HG02970 (cell line): ENCODE measurements at regions not wholly inside any gene's neighbourhood (a gene's known extent, or its start where the extent isn't known, plus 50 kb on each side); places are given as distances from the start of the nearest gene placed in this dataset.

Experiments
- ATAC-seq: cut with Tn5 transposase; IDR thresholded peaks from one replicate; pipeline ENCODE4 v1.9.1; 2021; ENCODE audit warnings: mild to moderate bottlenecking, moderate library complexity, moderate number of reproducible peaks; ENCODE audit not compliant: unreplicated experiment, low FRiP score

DNA sequence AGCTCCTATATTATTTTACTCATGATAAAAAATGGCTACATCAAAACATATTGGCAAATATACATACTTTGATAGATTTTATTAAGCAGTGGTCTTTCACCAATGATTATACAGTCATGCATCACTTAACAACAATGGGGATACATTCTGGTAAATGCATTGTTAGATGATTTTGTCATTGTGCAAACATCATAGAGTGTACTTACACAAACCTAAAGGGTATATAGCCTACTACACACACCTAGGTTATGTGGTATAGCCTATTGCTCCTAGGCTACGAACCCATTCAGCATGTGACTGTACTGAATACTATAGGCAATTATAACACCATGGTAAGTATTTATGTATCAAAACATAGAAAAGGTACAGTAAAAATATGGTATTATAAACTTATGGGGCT lies 98.9 kb upstream of the IL6 start:
- ATAC-seq = no peak

GRCh38 chr7:22627136-22627535 lies 99.9 kb upstream of the IL6 start:
- ATAC-seq = no peak

DNA sequence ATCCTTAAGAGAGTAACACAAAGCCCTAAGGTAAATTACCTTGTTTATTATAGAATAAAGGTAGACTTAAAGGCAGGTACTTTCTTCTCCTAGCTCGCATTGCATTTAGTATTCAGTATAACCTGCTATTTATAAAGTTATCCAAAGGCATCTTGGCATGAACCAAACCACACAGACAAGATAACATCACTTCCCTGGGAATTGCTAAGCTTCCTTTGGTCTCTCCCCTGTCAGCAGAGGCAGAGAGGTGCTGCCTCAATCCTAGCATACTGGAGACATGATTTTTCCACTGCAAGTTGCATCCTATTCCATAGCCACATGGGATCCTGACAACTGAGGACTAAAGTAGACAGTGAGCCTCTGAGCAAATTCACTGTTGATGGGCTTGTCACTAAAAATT lies 101.7 kb upstream of the IL6 start:
- ATAC-seq = no peak

DNA sequence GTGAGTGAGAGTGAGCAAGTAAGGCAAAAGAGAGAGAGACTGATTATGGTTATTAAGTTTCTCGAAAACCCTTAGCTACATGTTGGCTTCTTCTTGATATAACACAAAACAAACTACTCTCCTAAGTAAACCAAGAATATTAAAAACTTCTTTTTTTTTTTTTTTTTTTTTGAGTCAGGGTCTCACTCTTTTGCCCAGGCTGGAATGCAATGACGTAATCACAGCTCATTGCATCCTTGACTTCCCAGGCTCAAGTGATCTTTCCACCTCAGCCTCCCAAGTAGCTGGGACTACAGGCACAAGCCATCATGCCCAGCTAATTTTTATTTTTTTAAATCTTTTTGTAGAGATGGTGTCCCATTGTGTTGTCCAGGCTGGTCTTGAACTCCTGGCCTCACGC lies 102.2 kb upstream of the IL6 start:
- no peak for ATAC-seq

DNA sequence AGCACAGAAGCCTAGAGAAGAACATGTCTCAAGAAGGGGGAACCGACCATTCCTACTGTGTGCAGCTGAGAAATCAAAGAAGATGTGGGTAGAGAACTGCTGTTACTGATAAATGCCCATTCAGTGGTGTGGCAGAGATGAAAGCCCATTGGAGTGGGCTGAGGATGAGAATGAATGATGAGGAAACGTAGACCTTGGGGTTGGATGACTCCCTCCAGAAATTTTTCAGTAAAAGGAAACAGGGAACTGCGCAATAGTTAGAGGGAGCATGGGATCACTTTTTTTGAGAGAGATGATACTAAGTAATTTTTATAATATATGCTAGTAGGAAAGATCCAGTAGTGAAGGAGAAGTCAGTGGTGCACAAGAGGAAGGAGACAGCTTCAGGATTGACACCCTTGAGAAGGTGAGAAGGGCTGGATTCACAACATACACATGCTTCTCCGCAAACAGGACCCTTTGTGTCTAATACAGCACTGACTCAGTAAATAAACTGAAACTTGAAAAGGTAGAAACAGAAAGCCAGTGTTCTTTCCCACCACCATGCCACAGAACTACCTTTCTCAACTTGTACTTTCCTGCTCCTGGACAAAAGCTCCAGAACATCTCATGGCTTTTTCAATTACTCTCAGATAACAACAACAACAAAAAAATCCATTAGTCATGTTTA lies 104.7 kb upstream of the IL6 start:
- no peak for ATAC-seq

DNA sequence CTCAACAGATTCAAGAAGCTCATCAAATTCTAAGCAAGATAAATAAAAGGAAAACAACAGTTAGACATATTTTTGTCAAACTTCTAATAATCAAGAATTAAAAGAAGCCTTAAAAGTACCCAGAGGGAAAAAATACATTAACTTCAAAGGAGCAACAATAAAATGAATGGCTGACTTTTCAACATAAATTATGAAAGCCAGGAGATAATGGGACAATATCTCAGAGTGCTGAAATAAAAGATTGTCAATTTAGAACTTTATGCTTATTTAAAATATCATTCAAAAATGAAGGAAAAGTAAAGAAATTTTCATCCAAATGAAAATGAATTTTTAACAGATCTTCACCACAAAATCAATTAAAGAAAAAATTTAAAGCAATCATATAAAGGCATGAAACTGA lies 108.5 kb upstream of the IL6 start:
- no peak for ATAC-seq

GRCh38 chr7:22617166-22617565 lies 109.8 kb upstream of the IL6 start:
- no peak for ATAC-seq

DNA sequence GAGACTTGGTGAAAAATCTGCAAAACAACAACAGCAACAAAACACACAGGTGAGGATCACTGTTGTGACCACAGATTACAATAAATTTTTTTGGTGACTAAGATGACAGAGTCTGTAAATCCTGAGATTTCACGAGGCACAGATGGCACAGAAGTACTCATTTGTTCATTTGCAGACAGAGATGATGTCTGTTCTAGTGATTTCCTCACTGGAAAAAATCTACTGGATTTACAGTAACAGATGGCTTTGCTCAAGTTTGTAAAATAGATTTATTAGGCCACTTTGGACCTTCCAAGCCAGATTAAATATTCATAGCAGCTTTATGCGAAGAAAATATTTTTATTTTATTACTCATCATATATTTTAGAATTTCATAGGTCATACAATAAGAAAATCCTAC lies 113.5 kb upstream of the IL6 start:
- ATAC-seq = no peak

DNA sequence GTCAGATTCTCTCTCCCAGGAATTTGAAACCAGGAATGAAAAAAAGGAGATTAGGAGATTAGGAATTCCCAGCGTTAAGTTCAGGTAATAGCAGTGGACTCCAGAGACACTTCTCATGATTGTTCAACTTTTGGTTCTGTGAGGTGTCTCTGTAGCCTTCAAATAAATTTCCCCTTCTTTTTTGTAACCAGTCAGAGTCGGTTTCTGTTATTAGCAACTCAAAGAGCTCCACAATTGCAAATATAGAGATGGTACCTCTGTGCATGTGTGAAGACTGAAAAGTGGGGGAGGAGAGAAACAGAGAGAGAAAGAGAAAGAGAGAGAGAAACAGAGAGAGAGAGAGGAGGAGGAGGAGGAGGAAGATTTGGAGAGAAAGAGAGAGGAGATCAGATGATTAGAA lies 112.8 kb upstream of the STEAP1B start:
- no peak for ATAC-seq

GRCh38 chr7:22611758-22612079 lies 111.7 kb upstream of the STEAP1B start:
- no peak for ATAC-seq

GRCh38 chr7:22610951-22611757 lies 111.2 kb upstream of the STEAP1B start:
- no peak for ATAC-seq

DNA sequence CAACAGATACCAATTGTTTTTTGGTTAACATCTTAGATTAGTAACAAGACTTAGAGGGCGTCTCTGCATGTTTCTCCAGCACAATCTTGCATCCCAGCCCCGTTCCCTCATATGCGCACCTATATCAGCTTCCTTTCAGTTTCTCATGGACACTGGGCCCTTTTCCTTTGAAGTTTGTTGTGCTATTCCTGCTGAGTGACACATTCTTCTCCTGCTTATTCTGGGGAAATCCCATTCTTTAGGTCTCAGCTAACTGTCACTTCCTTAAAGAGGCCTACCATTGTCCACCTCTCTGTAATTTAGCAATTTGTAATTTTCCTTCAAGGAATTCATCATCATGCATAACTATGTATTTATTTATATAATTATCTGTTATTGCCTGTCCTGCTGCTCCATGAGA lies 110.3 kb upstream of the STEAP1B start:
- ATAC-seq = no peak

DNA sequence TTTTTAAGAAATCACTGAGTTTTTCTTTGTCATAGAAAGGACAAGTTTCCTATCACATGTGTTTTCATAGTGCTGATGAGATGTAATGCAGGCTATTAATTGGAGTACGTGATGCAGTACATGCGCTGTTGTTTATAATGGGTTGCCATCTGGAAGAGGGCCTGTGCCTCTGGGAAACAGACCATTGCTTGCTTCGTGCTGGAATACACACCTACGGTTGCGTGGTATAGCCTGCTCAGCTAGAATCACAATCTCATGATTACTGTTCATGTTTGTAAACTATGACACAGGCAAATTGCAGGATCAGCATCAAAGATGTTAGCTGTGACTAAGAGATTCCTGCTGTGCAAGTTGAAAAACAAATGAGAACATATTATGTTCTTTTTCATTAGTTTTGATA lies 107.2 kb upstream of the STEAP1B start:
- ATAC-seq = no peak

DNA sequence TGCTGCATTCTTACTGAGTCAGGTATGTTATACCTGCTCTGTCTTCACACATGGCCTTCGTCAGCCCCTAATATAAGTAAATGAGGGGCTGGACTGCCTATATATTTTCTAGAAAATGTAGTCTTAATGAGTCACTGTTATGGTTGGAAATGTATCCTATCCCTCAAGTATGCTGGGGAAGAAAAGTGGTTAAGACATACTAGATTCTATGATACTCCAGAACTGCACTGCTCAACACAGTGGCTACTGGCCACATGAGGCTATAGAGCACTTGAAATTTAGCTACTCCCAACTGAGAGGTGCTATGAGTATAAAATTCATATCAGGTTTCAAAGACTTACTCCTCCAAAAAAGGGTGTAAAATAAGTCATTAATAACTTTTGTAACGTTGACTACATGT lies 104.3 kb upstream of the STEAP1B start:
- no peak for ATAC-seq

DNA sequence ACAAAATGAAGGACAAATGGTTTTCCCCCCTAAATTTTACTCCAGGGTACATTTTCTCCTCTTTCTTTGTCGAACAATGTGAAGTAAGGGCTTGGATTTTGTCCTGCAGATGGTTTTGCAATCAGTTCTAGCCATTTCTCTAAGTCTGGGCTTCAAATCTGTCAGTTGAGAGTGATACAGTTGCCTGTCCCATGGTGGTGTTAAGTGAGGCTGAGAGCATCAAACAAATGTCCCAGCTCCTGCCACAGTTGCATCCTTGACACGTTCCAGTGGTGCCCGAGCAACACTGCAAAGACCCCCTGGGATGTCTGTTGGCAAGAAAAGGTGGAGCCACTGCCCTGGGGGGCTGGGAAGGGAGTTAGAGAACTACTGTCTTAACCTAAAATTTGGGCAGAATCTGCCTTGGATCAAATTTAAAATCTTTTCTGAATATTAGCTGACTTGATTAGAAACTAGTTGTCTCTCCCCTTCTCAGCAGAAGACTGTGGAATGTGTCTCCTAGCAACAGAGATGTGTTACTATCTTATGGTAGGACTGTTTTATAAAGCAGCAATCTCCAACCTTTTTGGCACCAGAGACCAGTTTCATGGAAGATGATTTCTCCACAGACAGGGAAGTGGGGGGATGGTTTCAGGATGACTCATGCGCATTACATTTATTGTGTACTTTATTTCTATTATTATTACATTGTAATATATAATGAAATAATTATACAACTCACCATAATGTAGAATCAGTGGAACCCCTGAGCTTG lies 102.0 kb upstream of the STEAP1B start:
- ATAC-seq = no peak

DNA sequence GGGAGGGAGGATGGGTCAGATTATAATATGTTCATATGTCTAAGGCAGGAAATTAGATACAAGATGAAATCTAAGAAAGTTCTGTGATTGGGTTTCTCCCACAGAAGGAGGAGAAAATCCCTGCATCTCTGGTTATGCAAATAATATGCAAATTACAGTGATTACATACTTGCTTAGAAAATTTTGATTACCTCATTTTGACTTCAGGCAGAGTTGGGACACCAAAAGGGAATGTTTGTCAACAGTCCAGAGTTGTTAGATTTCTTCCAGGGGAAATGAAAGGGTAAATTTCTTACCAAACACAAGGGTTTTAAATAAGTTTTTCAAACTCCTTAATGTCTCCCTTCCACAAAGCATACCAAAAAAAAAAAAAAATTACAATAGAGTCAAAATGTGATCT lies 101.4 kb upstream of the STEAP1B start:
- no peak for ATAC-seq

- ATAC-seq = no peak
Observed at GRCh38 chr7:22601003-22601402, 101.0 kb upstream of the STEAP1B start.

DNA sequence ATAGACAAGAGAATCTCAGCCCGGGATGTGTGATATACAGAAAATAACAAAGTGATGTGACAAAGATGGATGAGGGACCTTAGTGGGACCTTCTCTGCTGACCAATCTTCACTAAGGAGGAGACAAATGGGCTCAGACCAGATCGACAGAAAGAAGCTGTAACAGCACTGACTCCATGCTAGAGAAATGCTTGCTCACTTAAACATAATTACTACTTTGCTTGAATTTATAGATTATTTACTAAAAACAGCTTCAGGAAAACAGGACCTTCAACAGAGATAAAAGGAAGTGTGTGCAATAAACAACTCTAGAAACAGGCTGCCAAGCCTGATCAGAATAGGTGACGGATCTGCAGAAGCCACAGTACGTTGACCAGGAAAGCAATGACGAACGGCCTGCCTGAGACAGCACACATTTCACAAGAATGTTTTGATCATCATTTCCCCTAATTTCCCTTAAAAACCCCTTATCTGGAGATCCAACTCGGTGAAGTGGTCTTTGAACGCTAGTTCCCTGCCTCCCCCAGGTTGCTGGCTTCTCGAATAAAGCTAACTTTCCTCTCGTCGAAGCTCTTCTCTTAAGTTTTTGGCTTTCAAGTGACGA lies 98.4 kb upstream of the STEAP1B start:
- no peak for ATAC-seq

- ATAC-seq = no peak
Observed at GRCh38 chr7:22597844-22598243, 97.9 kb upstream of the STEAP1B start.

DNA sequence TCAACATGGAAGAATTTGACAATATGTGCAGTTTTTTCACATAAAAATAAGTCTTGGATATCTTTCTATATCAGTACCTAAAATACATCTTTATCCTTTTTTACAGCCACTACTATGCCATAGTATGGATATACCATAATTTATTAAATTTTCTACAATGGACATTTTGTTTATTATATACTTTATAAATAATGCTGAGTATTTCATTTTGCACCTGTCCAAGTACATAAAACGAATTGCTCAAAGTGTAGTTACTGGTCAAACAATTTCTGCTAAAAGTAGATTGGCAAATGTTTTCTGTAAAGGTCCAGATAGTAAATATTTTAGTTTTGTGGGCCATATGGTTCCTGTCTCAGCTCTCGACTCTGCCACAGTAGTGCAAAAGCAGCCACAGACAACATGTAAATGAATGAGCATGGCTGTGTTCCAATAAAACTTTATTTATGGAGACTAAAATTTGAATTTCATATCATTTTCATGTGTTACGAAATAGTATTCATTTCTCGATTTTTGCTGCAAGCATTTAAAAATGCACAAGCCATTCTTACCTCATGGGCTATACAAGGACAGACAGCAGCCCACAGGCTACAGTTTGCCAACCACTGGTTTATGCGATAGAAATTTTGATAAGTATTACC lies 96.9 kb upstream of the STEAP1B start:
- no peak for ATAC-seq

- no peak for ATAC-seq
Observed at GRCh38 chr7:22594020-22594419, 94.0 kb upstream of the STEAP1B start.
